DND-41 (cell line): ENCODE measurements at regions not wholly inside any gene's neighbourhood (a gene's known extent, or its start where the extent isn't known, plus 50 kb on each side); places are given as distances from the start of the nearest gene placed in this dataset.

ENCODE experiments used
- EZH2 ChIP-seq: IDR thresholded peaks from 3 replicates; pipeline ENCODE4 v1.6.1; 2012; ENCODE audit warnings: borderline replicate concordance, low read depth, mild to moderate bottlenecking, moderate library complexity, low read length, inconsistent platforms; ENCODE audit not compliant: severe bottlenecking
- TF ChIP-seq, protein P1 (sequence below): IDR thresholded peaks from 2 replicates; pipeline ENCODE4 v1.5.1; 2012; ENCODE audit warnings: borderline replicate concordance, low read length, moderate library complexity, mild to moderate bottlenecking; ENCODE audit not compliant: poor library complexity, severe bottlenecking; ENCODE audit errors: extremely low read depth

- TF ChIP-seq, protein P1, sequence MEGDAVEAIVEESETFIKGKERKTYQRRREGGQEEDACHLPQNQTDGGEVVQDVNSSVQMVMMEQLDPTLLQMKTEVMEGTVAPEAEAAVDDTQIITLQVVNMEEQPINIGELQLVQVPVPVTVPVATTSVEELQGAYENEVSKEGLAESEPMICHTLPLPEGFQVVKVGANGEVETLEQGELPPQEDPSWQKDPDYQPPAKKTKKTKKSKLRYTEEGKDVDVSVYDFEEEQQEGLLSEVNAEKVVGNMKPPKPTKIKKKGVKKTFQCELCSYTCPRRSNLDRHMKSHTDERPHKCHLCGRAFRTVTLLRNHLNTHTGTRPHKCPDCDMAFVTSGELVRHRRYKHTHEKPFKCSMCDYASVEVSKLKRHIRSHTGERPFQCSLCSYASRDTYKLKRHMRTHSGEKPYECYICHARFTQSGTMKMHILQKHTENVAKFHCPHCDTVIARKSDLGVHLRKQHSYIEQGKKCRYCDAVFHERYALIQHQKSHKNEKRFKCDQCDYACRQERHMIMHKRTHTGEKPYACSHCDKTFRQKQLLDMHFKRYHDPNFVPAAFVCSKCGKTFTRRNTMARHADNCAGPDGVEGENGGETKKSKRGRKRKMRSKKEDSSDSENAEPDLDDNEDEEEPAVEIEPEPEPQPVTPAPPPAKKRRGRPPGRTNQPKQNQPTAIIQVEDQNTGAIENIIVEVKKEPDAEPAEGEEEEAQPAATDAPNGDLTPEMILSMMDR, result no peak
- TF ChIP-seq EZH2, result no peak
Observed at GRCh38 chr9:18228101-18228500, 245.9 kb upstream of the ADAMTSL1 start.
